HG02571 (cell line): ENCODE measurements at regions not wholly inside any gene's neighbourhood (a gene's known extent, or its start where the extent isn't known, plus 50 kb on each side); places are given as distances from the start of the nearest gene placed in this dataset.
A peak's percentile ranks its signal among the peaks of the same experiment; 100 is the strongest.

Source experiments
- ATAC-seq: cut with Tn5 transposase; IDR thresholded peaks from one replicate; pipeline ENCODE4 v1.9.1; 2021; ENCODE audit warnings: mild to moderate bottlenecking, moderate library complexity; ENCODE audit not compliant: unreplicated experiment

- no peak for ATAC-seq
Observed at GRCh38 chrX:110863883-110864282, 68.3 kb upstream of the CHRDL1 start.

- no peak for ATAC-seq
Observed at GRCh38 chrX:110858565-110858964, 62.9 kb upstream of the CHRDL1 start.

- ATAC-seq: no peak
Observed at GRCh38 chrX:110853610-110854009, 58.0 kb upstream of the CHRDL1 start.

GRCh38 chrX:110852180-110852579 lies 56.6 kb upstream of the CHRDL1 start:
- peak; percentile 46 for ATAC-seq

- no peak for ATAC-seq
Observed at GRCh38 chrX:110851780-110852179, 56.2 kb upstream of the CHRDL1 start.

GRCh38 chrX:110847334-110847733 lies 51.7 kb upstream of the CHRDL1 start:
- ATAC-seq: peak; percentile 62

- no peak for ATAC-seq
Observed at GRCh38 chrX:110846071-110846470, 50.5 kb upstream of the CHRDL1 start.
